GM12892 (cell line): ENCODE measurements at regions not wholly inside any gene's neighbourhood (a gene's known extent, or its start where the extent isn't known, plus 50 kb on each side); places are given as distances from the start of the nearest gene placed in this dataset.

Experiments used
- DNase-seq: peaks from one replicate; pipeline ENCODE4 v3.0.0; 2011; ENCODE audit not compliant: insufficient read length
- FAIRE-seq: peaks from 2 replicates; lab custom pipeline; 2011; peaks lifted over from hg19 to GRCh38; lab: Jason Lieb, UNC
- POLR2A ChIP-seq: IDR thresholded peaks from 2 replicates; pipeline ENCODE4 v1.6.1; 2011; ENCODE audit warnings: low read depth, low read length, control low read depth
- POLR2AphosphoS5 ChIP-seq: IDR thresholded peaks from 2 replicates; pipeline ENCODE4 v1.6.1; 2011; ENCODE audit warnings: low read depth, low read length, control low read depth
- TAF1 ChIP-seq: IDR thresholded peaks from 2 replicates; pipeline ENCODE4 v1.6.1; 2011; ENCODE audit warnings: low read depth, mild to moderate bottlenecking, control low read depth, low read length, borderline replicate concordance

- DNase-seq, result no peak
- TF ChIP-seq POLR2AphosphoS5 (no peak), TAF1 (no peak), POLR2A (no peak)
- FAIRE-seq, result no peak
These were observed 50.3 kb upstream of the NFE2L2 start for GRCh38 chr2:177314722-177315264.

- no peak for DNase-seq
- TF ChIP-seq POLR2A, result no peak
- no peak for TF ChIP-seq POLR2AphosphoS5
- TF ChIP-seq TAF1, result no peak
- no peak for FAIRE-seq
These were observed 50.8 kb upstream of the NFE2L2 start for GRCh38 chr2:177315364-177315763.

GRCh38 chr2:177316756-177317155, 52.2 kb upstream of the NFE2L2 start:
- no peak for DNase-seq
- FAIRE-seq, result no peak
- TF ChIP-seq TAF1 (no peak), POLR2AphosphoS5 (no peak), POLR2A (no peak)

GRCh38 chr2:177317443-177317842, 52.9 kb upstream of the NFE2L2 start:
- no peak for FAIRE-seq
- DNase-seq, result no peak
- TF ChIP-seq POLR2A, result no peak

- FAIRE-seq (no peak), DNase-seq (no peak)
- TF ChIP-seq POLR2AphosphoS5 (no peak), POLR2A (no peak), TAF1 (no peak)
These were observed 53.3 kb upstream of the NFE2L2 start for GRCh38 chr2:177317857-177318256.

- DNase-seq (no peak), FAIRE-seq (no peak)
- no peak for TF ChIP-seq TAF1
- no peak for TF ChIP-seq POLR2A
- TF ChIP-seq POLR2AphosphoS5, result no peak
These were observed 54.1 kb upstream of the NFE2L2 start for GRCh38 chr2:177318613-177319012.

- DNase-seq, result no peak
- TF ChIP-seq POLR2AphosphoS5 (no peak), POLR2A (no peak), TAF1 (no peak)
- no peak for FAIRE-seq
These were observed 56.1 kb upstream of the NFE2L2 start for GRCh38 chr2:177320596-177320995.

GRCh38 chr2:177322801-177323261, 58.3 kb upstream of the NFE2L2 start:
- no peak for TF ChIP-seq POLR2AphosphoS5
- TF ChIP-seq TAF1, result no peak
- TF ChIP-seq POLR2A, result no peak
- DNase-seq (no peak), FAIRE-seq (no peak)

- FAIRE-seq, result no peak
These were observed 60.3 kb upstream of the NFE2L2 start for GRCh38 chr2:177324797-177325196.

GRCh38 chr2:177325554-177325953, 61.0 kb upstream of the NFE2L2 start:
- FAIRE-seq (no peak), DNase-seq (no peak)
- TF ChIP-seq POLR2AphosphoS5 (no peak), TAF1 (no peak), POLR2A (no peak)

More at GRCh38 chr2:177324797-177325196, 60.3 kb upstream of the NFE2L2 start:
- no peak for TF ChIP-seq POLR2AphosphoS5
- TF ChIP-seq POLR2A, result no peak
- no peak for DNase-seq

- no peak for FAIRE-seq
- TF ChIP-seq TAF1 (no peak), POLR2AphosphoS5 (no peak), POLR2A (no peak)
These were observed 61.5 kb upstream of the NFE2L2 start for GRCh38 chr2:177326005-177326404.

GRCh38 chr2:177326591-177326990, 62.1 kb upstream of the NFE2L2 start:
- no peak for FAIRE-seq
- no peak for TF ChIP-seq TAF1
- no peak for TF ChIP-seq POLR2AphosphoS5
- TF ChIP-seq POLR2A, result no peak
- DNase-seq, result no peak

More at GRCh38 chr2:177326005-177326404, 61.5 kb upstream of the NFE2L2 start:
- DNase-seq, result no peak
